ENCODE measurements at regions not wholly inside any gene's neighbourhood (a gene's known extent, or its start where the extent isn't known, plus 50 kb on each side); places are given as distances from the start of the nearest gene placed in this dataset.

DNA sequence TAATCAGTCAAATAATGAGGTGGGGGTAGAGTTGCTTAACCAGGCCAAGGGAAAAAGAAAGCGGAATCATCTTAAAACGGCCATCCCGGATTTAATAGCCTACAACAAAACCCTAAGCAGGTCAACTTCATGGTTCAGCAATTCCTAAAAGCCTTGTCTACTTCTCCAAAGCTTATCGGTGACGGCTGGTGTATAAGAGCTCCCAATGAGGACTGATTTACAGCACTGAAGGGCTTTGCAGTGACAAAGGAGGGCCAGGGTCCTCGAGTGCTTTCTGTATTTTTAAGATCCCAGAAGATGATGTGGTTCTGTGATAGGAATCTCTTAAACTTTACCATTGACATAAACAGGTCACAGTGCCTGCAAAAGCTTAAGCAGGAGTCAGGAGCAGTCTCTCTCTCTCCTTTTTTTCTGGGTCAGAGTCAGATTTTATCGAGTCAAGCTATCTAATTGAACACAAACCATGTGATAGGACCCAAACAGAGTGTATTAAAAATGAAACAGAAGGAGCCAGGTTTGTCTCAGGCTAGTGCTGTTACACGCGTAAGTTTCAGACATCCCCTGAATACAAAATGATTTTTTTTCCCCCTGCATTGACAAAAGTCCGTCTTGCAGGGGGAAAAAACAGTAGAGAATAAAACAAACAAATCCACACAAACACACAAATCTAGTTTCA, 663.6 kb upstream of the ZNF608 start:
- TF ChIP-seq YY1 (IDR thresholded peaks at IDR 0.05; ENCODE audit: insufficient read depth, insufficient read length): no peak
- TF ChIP-seq SUZ12 (IDR thresholded peaks at IDR 0.05; ENCODE audit: extremely low read depth, insufficient read depth, insufficient read length): no peak
